Adrenal gland (tissue), 9 donors: ENCODE measurements at regions not wholly inside any gene's neighbourhood (a gene's known extent, or its start where the extent isn't known, plus 50 kb on each side); places are given as distances from the start of the nearest gene placed in this dataset.

Experiments used
- DNase-seq, 7 donors: peaks; one replicate each; pipeline ENCODE4 v3.0.0-alpha.2; 2019 to 2020
- H3K27ac ChIP-seq, 5 donors: fragments of 200-600 bp; sonication (generic) in 4 of 5; 1 replicate in 3 of 5; 2 replicates in 2 of 5; pipeline versions ENCODE4 v1.5.1 to v1.8.0; 2016 to 2020; ENCODE audit warnings: mild to moderate bottlenecking in 1 of 5
- H3K27me3 ChIP-seq: fragments of 200-600 bp; 2 replicates; pipeline ENCODE4 v1.8.0; 2021
- H3K36me3 ChIP-seq, 2 donors: fragments of 200-600 bp; replicated peaks in 1 of 2; 1 replicate in 1 of 2; 2 replicates in 1 of 2; pipeline versions ENCODE4 v1.5.1 to v1.8.0; 2018 to 2022
- H3K4me1 ChIP-seq, 2 donors: fragments of 200-600 bp; replicated peaks in 1 of 2; 1 replicate in 1 of 2; 2 replicates in 1 of 2; pipeline versions ENCODE4 v1.5.1 to v1.8.0; 2018 to 2021
- H3K4me3 ChIP-seq, 4 donors: fragments of 200-600 bp; sonication (generic) in 3 of 4; one replicate each; pipeline ENCODE4 v1.5.1; 2016 to 2018
- H3K9me3 ChIP-seq, 3 donors: fragments of 200-600 bp; sonication (generic) in 1 of 3; replicated peaks in 1 of 3; 1 replicate in 2 of 3; 2 replicates in 1 of 3; pipeline versions ENCODE4 v1.5.1 to v1.8.0; 2016 to 2021
- CTCF ChIP-seq, 6 experiments: fragments of 450-650 bp in 4 of 6; fragments of 200-600 bp in 2 of 6; sonication (generic) in 1 of 6; IDR thresholded peaks; 1 replicate in 5 of 6; 2 replicates in 1 of 6; pipeline versions ENCODE4 v1.5.1 to v1.8.0; 2016 to 2021; ENCODE audit warnings: antibody characterized with exemption in 6 of 6, mild to moderate bottlenecking in 2 of 6, moderate library complexity in 1 of 6
- POLR2A ChIP-seq, 2 donors: fragments of 450-650 bp; IDR thresholded peaks; one replicate each; pipeline ENCODE4 v1.6.1; 2017; ENCODE audit warnings: antibody characterized with exemption in 2 of 2, mild to moderate bottlenecking in 2 of 2, moderate library complexity in 1 of 2
- WGBS, 4 donors: extraction: QIAGEN DNeasy Blood & Tissue Kit in 2 of 4; methylation state at CpG; one replicate each; pipeline versions ENCODE4 v1.1.5 to v1.1.7; 2013 to 2017; 5-methylcytosine and 5-hydroxymethylcytosine counted together
- intact Hi-C, 2 donors: fragments of 100-400 bp; cut with DNase I; formaldehyde crosslinking; loops; one replicate each; pipeline versions ENCODE4 v1.14.1 to v1.15.0; 2022 to 2023
- donor health status: healthy with polysubstance abuse.
- donor health status: Bipolar disorder and iron deficiency.
- donor health status: DM: yes; HTN: yes; CAD: no.
- donor health status: DM: no; HTN: no; CAD: no.
- donor health status: DM: no; HTN: no; CAD: no.

GRCh38 chr10:56085406-56086122, 275.5 kb downstream of the ZWINT start:
- no peaks in the 10 kb centered on the region for H3K27me3 ChIP-seq
- H3K4me3 ChIP-seq = no peak overlapping the region
- TF ChIP-seq POLR2A (IDR thresholded peaks at IDR 0.05) (no peak), CTCF (IDR thresholded peaks at IDR 0.05) (no peak)
- DNase-seq = no peak
- intact Hi-C loops = no loop called here
- no peaks in the 10 kb centered on the region for H3K36me3 ChIP-seq
- H3K9me3 ChIP-seq = no peaks in the 10 kb centered on the region
- no peak overlapping the region for H3K27ac ChIP-seq
- 52 to 77% (median 66%) methylated on average over 1 of the region's 1 CpG for WGBS, 4 donors
- no peaks in the 10 kb centered on the region for H3K4me1 ChIP-seq

GRCh38 chr10:56082169-56082568, 278.9 kb downstream of the ZWINT start:
- TF ChIP-seq CTCF (IDR thresholded peaks at IDR 0.05) = no peak
- no peak for TF ChIP-seq POLR2A (IDR thresholded peaks at IDR 0.05)
- whole genome bisulfite sequencing, 4 donors = 78 to 84% (median 79%) methylated on average over 3 of the region's 3 CpGs
- Histone ChIP-seq H3K27me3 (no peaks in the 10 kb centered on the region), H3K9me3 (no peaks in the 10 kb centered on the region), H3K36me3 (no peaks in the 10 kb centered on the region), H3K4me1 (no peaks in the 10 kb centered on the region), H3K27ac (no peak overlapping the region), H3K4me3 (no peak overlapping the region)
- DNase-seq = no peak
- intact Hi-C loops = no loop called here

GRCh38 chr10:56068473-56069263, 292.4 kb downstream of the ZWINT start:
- H3K36me3 ChIP-seq = no peaks in the 10 kb centered on the region
- H3K9me3 ChIP-seq = no peaks in the 10 kb centered on the region
- H3K4me3 ChIP-seq = no peak overlapping the region
- H3K4me1 ChIP-seq = no peaks in the 10 kb centered on the region
- TF ChIP-seq CTCF (IDR thresholded peaks at IDR 0.05) (no peak), POLR2A (IDR thresholded peaks at IDR 0.05) (no peak)
- H3K27ac ChIP-seq = no peak overlapping the region
- 81 to 90% (median 84%) methylated on average over 8 to 12 of the region's 12 CpGs for WGBS, 4 donors
- H3K27me3 ChIP-seq = no peaks in the 10 kb centered on the region
- intact Hi-C loops = no loop called here
- no peak for DNase-seq

- no peak for DNase-seq
- Histone ChIP-seq H3K4me1 (no peaks in the 10 kb centered on the region), H3K4me3 (no peak overlapping the region), H3K9me3 (no peaks in the 10 kb centered on the region), H3K36me3 (no peaks in the 10 kb centered on the region), H3K27ac (no peak overlapping the region), H3K27me3 (no peaks in the 10 kb centered on the region)
- no peak for TF ChIP-seq POLR2A (IDR thresholded peaks at IDR 0.05)
- no peak for TF ChIP-seq CTCF (IDR thresholded peaks at IDR 0.05)
- 79 to 88% (median 86%) methylated on average over 2 of the region's 2 CpGs for WGBS, 4 donors
- intact Hi-C loops = no loop called here
Measured at GRCh38 chr10:56068040-56068439, 293.0 kb downstream of the ZWINT start.
